Stimulated activated CD8-positive, alpha-beta memory T cell treated with anti-CD3 and anti-CD28 coated beads, Interleukin-4, amount 100 ng/mL, for 48 hours (primary cell): ENCODE measurements at regions not wholly inside any gene's neighbourhood (a gene's known extent, or its start where the extent isn't known, plus 50 kb on each side); places are given as distances from the start of the nearest gene placed in this dataset.
"Not testable (repeated sequence)": the region's sequence is repeated elsewhere in the genome, so short reads cannot be mapped to it uniquely, and the experiment has no call there.

Experiments used
- DNase-seq: peaks from one replicate; pipeline ENCODE4 v3.0.0-alpha.2; 2020

GRCh38 chr4:114383067-114383466 is 215.5 kb upstream of the UGT8 start:
- no peak for DNase-seq

GRCh38 chr4:114383721-114384120 is 214.9 kb upstream of the UGT8 start:
- no peak for DNase-seq

GRCh38 chr4:114384629-114385028 is 214.0 kb upstream of the UGT8 start:
- DNase-seq = no peak

GRCh38 chr4:114385195-114385985 is 213.2 kb upstream of the UGT8 start:
- no peak for DNase-seq

GRCh38 chr4:114386637-114387233 is 211.9 kb upstream of the UGT8 start:
- no peak for DNase-seq

GRCh38 chr4:114389070-114389685 is 209.4 kb upstream of the UGT8 start:
- no peak for DNase-seq

- no peak for DNase-seq
Observed at GRCh38 chr4:114393295-114394038, 205.1 kb upstream of the UGT8 start.

- DNase-seq = no peak
Observed at GRCh38 chr4:114396808-114397207, 201.8 kb upstream of the UGT8 start.

GRCh38 chr4:114398410-114398809 is 200.2 kb upstream of the UGT8 start:
- DNase-seq = no peak

GRCh38 chr4:114399105-114399504 is 199.5 kb upstream of the UGT8 start:
- DNase-seq = no peak

GRCh38 chr4:114400531-114400930 is 198.1 kb upstream of the UGT8 start:
- no peak for DNase-seq

- no peak for DNase-seq
Observed at GRCh38 chr4:114401483-114401882, 197.1 kb upstream of the UGT8 start.

GRCh38 chr4:114417214-114417613 is 181.4 kb upstream of the UGT8 start:
- no peak for DNase-seq

- no peak for DNase-seq
Observed at GRCh38 chr4:114420069-114420468, 178.5 kb upstream of the UGT8 start.

GRCh38 chr4:114423582-114423981 is 175.0 kb upstream of the UGT8 start:
- DNase-seq = no peak

- DNase-seq = no peak
Observed at GRCh38 chr4:114435116-114435515, 163.5 kb upstream of the UGT8 start.

GRCh38 chr4:114442856-114443255 is 155.8 kb upstream of the UGT8 start:
- DNase-seq = no peak

- no peak for DNase-seq
Observed at GRCh38 chr4:114444211-114444610, 154.4 kb upstream of the UGT8 start.

- not testable (repeated sequence) for DNase-seq
Observed at GRCh38 chr4:114447963-114448516, 150.6 kb upstream of the UGT8 start.

GRCh38 chr4:114458728-114459127 is 139.9 kb upstream of the UGT8 start:
- no peak for DNase-seq

- no peak for DNase-seq
Observed at GRCh38 chr4:114464726-114465272, 133.8 kb upstream of the UGT8 start.

GRCh38 chr4:114465766-114466165 is 132.8 kb upstream of the UGT8 start:
- DNase-seq = no peak

- no peak for DNase-seq
Observed at GRCh38 chr4:114466299-114466698, 132.3 kb upstream of the UGT8 start.
